HG03565 (cell line): ENCODE measurements at regions not wholly inside any gene's neighbourhood (a gene's known extent, or its start where the extent isn't known, plus 50 kb on each side); places are given as distances from the start of the nearest gene placed in this dataset.

Experiments used
- ATAC-seq: cut with Tn5 transposase; IDR thresholded peaks from one replicate; pipeline ENCODE4 v1.9.1; 2021; ENCODE audit warnings: mild to moderate bottlenecking, moderate library complexity; ENCODE audit not compliant: unreplicated experiment

- no peak for ATAC-seq
These were observed 132.7 kb upstream of the SESN3 start for GRCh38 chr11:95363708-95364107.

- ATAC-seq = no peak
These were observed 132.2 kb upstream of the SESN3 start for GRCh38 chr11:95363164-95363563.

DNA sequence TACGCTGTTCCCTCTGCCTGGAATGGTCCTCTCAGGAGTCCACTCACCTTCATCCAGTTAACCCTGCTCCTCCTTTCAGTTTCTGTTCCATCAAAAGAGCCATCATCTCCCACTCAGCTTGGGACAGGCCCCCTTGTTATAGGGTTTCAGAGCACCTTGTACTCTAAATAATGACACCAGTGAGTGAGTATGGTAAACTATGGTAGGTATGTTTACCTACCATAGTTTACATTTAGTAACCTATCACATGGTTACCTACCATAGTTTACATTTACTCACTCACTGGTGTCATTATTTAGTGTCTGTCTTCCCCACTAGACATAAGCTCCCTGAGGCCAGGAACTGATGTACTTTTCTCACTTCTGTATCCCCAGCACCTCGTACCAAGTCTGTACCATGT, 130.2 kb upstream of the SESN3 start:
- ATAC-seq = no peak

GRCh38 chr11:95360377-95361075, 129.5 kb upstream of the SESN3 start:
- ATAC-seq = no peak

- no peak for ATAC-seq
These were observed 128.8 kb upstream of the SESN3 start for GRCh38 chr11:95359756-95360155.

GRCh38 chr11:95359341-95359663, 128.3 kb upstream of the SESN3 start:
- ATAC-seq = no peak

DNA sequence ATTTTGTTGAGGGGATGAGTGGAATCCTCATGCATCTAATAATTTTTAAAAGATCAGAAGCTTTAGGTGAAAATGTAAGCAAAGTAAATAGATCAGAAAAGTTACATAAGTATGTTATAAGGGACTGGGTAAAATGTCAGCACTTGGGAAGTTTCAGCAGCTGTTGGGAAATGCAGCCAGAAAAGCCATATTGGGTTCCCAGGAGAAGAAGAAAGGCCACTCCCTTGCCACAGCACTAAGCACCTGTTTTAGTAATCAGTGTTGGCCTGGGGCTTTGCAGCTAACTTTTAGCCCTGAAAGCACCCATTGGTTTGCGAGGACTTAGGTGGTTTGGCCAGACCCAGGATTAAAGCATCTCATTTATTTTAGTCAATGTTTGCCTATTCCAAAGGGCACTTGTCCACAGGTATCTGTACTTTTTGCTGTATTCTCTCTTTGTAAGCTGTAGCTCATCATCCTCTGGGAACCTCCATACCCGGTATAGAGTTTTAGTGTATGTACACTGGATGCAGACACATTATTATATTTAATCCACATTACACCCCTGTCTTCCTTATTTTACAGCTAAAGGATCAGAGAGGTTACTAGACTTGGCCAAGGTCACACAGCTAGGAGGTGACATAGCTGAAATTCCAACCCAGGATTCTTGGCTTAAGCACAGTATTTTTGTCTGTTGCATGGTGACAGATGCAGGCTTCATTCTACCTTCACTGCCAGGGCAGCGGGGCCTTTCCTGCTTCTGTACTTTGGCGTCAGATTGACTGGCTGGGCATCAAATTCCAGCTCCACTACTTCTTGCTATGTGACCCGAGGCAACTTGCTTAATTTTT, 127.7 kb upstream of the SESN3 start:
- ATAC-seq = no peak

GRCh38 chr11:95354304-95354703, 123.3 kb upstream of the SESN3 start:
- ATAC-seq = no peak

GRCh38 chr11:95353706-95354105, 122.7 kb upstream of the SESN3 start:
- no peak for ATAC-seq

DNA sequence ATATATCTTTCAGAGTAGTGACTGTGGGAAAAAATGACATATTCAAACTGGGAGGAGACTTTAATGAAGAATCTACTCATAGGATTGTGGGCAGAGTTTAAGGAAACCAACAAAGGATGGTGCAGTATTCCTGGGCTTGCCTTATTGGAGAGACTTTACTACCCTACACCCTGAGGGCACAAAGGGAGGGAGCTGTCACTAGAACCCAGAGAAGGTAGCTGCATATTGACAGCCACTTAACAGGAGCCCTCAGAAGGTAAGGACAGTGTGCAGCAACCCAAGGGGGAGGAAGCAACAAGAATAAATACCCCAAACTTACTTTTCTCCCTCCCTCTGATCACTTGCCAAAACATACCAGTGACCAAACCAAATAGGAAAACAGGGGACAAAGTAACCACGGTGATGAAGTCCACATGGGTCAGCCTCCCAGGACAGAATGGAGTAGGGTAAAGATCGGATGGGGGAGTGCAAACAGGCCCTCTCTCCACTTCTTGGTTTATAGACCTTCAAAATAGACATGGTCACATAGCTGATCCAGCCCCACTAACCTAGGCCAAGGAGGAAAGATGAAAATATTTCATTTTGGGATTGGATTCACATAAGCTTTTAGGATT, 121.8 kb upstream of the SESN3 start:
- ATAC-seq = no peak

- ATAC-seq = no peak
These were observed 118.4 kb upstream of the SESN3 start for GRCh38 chr11:95349345-95349942.

DNA sequence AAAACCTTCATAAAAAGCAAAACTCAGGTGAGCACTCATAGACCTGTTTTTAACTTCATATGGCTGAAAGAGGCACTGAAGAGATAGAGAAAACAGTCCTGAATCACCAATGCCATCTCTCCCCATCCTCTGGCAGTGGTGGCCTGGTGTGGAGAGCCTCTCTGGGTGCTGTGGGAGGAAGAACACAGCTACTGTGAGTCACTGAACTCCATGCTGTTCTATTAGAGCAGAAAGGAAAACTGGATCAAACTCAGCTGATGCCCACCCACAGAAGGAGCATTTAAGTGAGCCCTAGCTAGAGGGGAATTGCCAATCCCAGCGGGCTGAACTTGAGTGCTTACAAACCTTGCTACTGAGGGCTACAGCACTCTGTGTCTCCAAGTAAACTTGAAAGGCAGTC, 115.3 kb upstream of the SESN3 start:
- no peak for ATAC-seq

DNA sequence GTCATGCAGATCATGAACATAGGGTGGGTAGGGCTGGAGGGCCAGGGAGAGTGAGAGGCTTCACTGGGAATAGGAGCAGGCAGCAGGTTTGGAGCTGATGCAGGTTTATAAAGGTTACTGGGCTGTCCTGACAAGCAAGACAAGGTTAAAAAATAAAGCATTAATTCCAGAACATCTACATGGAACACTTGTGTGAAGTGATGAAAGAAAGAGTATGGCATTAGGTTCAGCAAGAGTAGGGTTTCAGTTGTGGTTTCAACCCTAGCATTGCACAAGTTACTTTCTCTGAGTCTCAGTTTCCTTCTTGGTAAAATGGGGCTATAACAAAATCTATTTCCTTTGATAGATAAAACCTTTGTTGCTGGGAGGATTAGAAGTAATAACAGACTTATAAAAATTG, 114.6 kb upstream of the SESN3 start:
- ATAC-seq = peak; percentile 76

DNA sequence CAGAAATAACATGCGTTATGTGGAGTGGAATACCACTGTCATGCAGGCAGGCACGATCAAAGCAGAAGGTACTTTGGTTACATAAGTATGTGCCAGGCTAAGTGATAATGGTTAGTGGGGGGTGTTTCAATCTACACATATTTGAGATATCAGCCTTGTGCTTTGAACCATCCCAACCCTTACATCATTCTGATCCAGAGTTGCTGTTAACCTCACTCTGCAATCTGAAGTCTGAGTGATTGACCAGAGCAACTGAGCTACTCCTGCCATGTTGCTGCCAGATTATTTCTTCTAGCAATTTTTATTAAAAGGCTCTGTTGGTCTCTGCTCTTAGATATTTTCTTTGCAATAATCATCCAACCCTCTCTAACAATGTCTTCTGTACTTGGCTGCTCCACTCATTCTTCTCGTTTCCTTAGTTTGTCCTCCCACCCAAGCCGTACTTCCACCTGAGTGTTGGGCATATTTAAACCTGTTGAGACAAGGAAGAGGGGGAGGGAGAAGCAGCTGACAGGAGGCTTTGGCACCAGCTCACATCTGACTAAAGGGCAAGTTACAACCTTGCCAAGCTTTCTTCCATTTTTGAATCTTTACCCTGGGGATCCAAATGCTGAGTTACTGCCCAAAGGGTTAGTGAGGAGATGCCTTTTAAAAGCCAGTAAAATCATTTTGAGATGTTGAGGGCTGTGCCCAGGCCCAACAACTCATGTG, 114.1 kb upstream of the SESN3 start:
- ATAC-seq = no peak

DNA sequence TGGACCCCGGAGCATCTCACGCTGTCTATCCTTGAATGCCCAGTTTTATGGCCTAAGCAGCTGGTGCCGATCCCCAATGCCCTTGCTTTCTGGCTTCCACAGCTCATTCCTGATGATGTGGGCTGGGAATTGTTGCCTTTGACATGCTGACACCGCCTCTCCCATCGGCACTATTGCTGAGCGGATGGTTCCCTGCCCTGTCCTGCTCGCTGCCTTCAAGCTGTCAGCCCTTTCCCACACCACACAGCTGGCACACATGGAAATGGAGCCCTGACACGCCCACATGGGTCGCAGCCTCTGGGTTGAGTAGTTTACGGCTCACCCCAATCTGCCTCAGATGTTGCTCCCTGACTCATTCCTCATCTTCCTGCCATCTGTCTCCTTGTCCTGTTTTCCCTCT, 110.2 kb upstream of the SESN3 start:
- no peak for ATAC-seq

DNA sequence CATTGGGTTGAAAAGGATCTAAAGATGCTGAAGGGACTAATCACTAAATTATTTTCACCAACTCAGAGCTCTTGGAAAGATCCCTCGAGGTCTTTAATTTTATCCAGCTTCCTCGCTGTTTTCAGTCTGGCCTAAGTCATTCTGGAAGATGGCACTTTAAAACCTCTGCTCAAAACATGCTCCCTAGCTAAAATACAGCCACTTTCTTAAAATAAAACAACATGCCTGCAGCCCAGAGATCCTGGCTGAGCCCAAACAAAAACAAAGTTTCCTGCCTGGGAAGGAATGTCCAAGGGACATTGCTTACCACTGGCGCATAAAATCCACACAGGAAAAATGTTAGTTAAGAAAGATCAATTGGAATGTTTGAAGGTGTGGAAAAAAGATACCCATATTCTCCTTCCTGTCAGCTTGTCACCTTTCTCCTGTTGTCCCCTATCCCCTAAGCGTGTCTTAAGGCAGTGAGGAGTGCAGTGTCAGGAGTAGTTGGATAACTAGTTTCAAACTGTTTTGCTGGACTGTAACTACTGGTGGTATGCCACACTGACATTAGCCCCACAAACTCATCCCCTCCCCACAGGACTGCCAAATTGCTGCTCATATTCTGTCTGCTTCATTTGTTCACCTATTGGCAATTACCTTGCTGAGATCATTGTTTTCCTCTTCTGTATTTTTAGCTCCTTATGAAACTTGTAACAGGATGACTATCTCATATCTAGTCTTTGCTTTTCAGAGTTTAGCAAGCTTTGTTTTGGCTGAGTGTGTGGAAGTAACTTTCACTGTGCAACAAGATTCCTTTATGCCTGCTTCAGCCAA, 108.3 kb upstream of the SESN3 start:
- ATAC-seq = peak; percentile 58

DNA sequence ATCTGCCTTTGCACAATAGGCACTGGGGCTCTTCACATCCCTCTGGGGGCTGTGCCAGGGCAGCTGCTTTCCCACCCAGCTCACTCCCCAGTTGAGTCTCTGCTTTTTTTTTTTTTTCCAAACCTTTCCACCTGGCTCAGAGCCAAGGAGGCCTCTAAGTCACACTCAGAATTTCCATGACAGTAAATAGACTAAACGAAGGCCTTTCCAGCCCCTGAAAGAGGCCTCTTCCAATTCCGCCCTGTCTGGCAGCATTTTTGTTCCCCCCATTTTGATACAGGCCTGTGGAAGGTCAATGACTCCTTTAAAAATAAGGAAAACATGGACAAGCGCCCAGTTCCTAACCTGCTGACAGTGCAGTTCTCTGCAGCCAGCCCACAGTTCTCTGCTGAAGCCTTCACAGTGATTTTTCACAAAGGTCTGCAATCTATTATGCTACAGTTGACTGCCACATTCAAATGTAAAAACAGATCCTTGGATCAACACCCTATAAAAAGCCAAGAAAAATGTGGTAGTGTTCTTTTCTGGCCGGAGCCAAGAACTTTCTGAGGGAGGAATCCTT, 107.5 kb upstream of the SESN3 start:
- no peak for ATAC-seq

DNA sequence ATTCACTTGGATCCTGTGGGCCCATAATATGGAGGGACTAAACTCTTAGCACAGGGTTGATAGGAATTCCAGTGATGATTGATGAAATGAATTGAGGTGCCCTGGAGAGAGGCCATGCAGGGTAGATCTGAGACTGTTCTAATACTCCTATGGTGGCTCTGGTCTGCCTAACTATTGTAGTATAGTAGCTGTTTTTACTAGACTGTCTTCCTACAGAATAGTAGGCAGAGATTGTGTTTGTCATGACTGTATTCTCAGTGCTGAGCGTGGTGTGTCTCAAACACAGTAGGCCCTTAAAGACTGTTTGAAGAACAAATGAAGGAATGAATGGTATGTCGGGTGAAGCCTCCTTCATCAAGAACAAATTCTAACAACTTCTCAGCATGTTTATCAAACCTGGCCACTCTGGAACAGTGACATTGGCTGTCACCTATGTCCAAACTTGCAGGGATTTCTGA, 107.0 kb upstream of the SESN3 start:
- ATAC-seq = no peak

DNA sequence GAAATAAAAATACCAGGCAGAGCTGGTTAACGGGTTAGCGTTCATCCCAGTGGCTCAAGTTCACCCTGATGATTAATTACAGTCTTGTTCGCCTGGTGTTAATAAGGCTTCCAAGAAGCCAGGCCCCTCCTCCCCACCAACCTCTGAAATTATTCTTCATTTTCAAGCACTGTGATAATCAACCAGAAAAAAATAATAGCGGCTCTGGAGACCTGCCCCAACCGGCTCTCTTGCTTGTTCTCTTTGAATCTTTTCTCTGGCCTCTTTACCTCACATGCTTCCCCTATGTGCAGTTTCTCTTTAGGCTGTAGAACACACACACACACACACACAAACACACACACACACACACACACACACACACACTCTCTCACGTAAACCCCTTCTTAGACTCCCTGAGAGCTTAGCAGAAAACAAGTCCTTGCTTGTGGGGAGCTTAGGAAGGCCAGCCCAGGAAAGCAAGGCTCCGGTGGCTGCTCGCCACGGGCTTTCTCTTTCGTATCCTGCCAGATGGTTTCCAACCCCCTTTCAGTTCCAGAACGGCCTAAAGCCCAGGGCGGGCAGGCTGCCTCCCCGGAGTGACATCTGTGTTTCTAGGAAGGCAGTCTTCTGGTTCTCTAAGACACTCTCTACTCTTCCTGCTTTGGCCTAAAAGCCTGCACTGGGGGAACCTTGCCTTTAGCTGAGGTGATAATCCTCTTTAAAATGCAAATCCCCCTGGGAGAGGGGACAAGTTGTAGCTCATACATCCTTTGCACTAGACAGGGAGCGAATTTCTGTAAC, 106.4 kb upstream of the SESN3 start:
- peak; percentile 74 for ATAC-seq
